Astrocyte (in vitro differentiated cells and primary cell): ENCODE measurements at regions not wholly inside any gene's neighbourhood (a gene's known extent, or its start where the extent isn't known, plus 50 kb on each side); places are given as distances from the start of the nearest gene placed in this dataset.

Source experiments
- CTCF ChIP-seq: IDR thresholded peaks from 2 replicates; pipeline ENCODE4 v1.5.1; 2011; ENCODE audit warnings: low read depth, mild to moderate bottlenecking, inconsistent platforms, low read length, moderate library complexity; ENCODE audit not compliant: insufficient read depth
- EZH2 ChIP-seq: IDR thresholded peaks from 2 replicates; pipeline ENCODE4 v1.6.1; 2012; ENCODE audit warnings: mild to moderate bottlenecking, low read length, inconsistent platforms; ENCODE audit not compliant: insufficient read depth

DNA sequence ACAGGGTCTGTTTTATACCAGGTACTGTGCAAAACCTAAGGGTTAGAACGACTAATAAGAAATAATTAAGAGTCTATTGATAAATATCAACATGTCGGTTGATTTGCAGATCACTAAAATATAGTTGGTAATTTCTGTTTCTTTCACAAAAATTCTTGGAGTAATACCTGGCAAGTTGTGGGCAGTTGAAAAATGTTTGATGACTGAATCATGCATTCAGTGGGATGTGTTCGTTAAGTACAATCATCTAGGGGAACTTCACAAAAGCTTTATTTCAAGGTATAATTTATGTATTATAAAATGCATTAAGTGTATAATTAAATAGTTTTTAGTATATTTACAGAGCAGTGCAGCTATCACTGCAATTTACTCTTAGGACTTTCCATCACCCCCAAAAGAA, 120.0 kb downstream of the KCNA5 start:
- TF ChIP-seq CTCF (no peak), EZH2 (no peak)
